Umbilical cord (tissue), 1 donor: ENCODE measurements at regions not wholly inside any gene's neighbourhood (a gene's known extent, or its start where the extent isn't known, plus 50 kb on each side); places are given as distances from the start of the nearest gene placed in this dataset.

Source experiments
- DNase-seq: peaks from one replicate; pipeline ENCODE4 v3.0.0-alpha.2; 2015; ENCODE audit warnings: low spot score

DNA sequence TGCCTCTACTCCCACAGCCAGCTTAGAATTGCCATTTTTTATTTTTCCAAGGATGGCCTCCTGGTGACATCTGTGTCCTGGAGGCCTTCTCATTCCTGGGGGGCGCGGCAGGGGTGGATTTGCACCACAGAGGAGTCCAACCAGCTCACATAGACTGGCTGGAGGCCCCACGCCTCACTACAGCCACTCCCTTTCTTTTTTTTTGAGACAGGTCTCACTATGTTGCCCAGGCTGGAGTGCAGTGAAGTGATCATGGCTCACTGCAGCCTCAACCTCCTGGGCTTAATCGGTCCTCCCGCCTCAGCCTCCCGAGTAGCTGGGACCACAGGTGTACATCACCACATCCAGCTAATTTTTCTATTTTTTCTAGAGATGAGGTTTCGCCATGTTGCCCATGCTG, 57.6 kb upstream of the DOCK1 start:
- no peak for DNase-seq

DNA sequence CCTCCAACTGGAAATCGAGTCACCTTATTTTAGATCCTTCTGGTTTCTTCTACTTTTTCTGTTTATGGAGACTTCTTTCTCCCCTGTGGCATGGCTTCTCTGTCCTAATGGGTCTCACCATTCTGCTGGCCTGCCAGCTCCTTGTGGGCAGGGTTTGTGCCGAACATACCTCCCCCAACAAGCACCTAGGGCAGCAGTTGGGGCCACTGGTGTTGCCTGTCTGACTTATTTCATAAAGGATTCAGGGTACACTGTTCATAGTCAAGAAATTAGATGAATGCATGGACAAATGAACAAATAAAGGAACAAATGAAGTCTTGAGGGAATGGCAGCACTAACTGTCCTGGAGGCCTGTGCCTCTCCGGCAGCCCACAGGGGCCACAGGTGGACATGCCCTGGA, 55.6 kb upstream of the DOCK1 start:
- no peak for DNase-seq

DNA sequence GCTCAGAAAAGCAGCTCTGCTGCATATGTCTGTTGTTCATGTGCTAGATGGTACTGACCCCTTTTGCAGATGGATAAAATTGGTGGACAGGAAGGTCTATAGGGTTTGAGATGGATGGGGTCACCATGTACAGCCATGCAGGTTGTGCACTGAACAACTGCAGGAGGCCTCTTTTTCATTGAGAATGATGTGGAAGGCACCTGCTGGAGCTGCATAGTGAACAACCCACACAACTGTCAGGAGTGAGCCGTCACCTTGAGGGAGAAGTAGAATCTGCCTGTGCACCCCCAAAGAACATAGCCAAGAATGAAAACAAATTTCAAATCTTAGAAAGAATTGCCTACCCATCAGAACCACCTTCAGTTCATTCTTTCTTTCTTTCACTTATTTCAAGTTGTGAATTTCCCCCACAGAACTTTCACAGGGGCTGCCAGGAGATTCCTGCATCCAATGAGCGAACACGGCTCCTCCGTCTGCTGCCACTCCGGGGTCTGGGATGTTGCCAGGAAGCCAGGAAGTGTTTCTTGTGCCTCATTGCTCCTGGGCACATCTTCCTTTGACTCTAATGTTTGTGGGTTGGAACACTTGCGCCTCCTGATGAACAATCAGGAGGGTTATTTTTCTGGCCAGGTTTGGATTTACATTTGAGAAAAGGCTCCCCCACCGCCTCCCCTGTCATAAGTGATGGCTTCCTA, 53.7 kb upstream of the DOCK1 start:
- DNase-seq: no peak

DNA sequence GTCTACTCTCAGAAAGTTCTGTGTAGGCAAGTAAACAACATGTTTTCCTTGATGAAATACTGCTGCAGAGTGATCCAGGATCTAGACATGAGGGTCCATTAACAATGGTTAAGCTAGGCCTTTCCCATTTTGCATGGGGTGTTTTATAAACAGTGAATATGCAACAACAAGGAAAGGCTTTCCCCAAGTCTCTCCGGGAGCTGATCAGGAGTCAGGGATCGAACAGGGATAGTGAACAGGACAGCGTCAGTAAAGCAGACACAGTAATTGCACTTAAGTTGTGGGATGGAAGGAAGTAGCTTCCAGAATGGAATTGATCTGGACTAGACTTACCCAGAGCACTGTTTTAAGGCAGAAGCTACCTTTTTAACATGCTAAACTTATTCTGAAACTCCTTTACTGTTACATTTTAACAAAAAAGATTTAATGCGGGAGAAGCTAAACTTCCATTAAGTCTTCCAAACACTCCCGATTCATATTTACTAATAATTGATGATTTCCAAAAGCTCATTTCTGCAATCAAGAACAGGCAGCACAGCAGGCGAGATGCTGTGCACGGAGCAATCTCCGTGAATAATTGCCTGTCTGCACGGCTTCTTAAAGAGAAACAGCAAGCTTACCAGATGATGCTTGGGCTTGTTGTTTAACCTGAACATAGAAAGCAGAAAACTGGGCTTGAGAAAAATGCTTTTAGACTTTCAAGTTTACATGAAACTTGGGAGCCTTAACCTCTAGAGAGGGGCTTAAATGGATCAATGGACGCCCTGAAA, 50.3 kb upstream of the DOCK1 start:
- no peak for DNase-seq
